Astrocyte (in vitro differentiated cells and primary cell): ENCODE measurements at regions not wholly inside any gene's neighbourhood (a gene's known extent, or its start where the extent isn't known, plus 50 kb on each side); places are given as distances from the start of the nearest gene placed in this dataset.

Experiments
- EZH2 ChIP-seq: IDR thresholded peaks from 2 replicates; pipeline ENCODE4 v1.6.1; 2012; ENCODE audit warnings: mild to moderate bottlenecking, low read length, inconsistent platforms; ENCODE audit not compliant: insufficient read depth
- TF ChIP-seq, protein P1 (sequence below): IDR thresholded peaks from 2 replicates; pipeline ENCODE4 v1.5.1; 2011; ENCODE audit warnings: low read depth, mild to moderate bottlenecking, inconsistent platforms, low read length, moderate library complexity; ENCODE audit not compliant: insufficient read depth

DNA sequence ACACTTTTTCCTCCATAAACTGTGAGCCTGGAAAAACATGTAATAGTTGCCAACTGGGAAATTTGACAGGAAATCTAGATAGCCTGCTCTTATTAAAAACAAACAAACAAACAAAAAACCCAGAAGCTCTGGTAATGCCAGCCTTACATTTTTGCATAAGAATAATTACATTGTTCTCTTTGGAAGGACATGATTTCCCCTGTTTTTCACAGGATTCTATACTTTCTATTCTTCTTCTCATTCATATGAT, 137.9 kb downstream of the AEBP2 start:
- TF ChIP-seq, protein P1, sequence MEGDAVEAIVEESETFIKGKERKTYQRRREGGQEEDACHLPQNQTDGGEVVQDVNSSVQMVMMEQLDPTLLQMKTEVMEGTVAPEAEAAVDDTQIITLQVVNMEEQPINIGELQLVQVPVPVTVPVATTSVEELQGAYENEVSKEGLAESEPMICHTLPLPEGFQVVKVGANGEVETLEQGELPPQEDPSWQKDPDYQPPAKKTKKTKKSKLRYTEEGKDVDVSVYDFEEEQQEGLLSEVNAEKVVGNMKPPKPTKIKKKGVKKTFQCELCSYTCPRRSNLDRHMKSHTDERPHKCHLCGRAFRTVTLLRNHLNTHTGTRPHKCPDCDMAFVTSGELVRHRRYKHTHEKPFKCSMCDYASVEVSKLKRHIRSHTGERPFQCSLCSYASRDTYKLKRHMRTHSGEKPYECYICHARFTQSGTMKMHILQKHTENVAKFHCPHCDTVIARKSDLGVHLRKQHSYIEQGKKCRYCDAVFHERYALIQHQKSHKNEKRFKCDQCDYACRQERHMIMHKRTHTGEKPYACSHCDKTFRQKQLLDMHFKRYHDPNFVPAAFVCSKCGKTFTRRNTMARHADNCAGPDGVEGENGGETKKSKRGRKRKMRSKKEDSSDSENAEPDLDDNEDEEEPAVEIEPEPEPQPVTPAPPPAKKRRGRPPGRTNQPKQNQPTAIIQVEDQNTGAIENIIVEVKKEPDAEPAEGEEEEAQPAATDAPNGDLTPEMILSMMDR = no peak
- no peak for TF ChIP-seq EZH2
